ENCODE measurements at regions not wholly inside any gene's neighbourhood (a gene's known extent, or its start where the extent isn't known, plus 50 kb on each side); places are given as distances from the start of the nearest gene placed in this dataset.
A peak's percentile ranks its signal among the peaks of the same experiment; 100 is the strongest.

DNA sequence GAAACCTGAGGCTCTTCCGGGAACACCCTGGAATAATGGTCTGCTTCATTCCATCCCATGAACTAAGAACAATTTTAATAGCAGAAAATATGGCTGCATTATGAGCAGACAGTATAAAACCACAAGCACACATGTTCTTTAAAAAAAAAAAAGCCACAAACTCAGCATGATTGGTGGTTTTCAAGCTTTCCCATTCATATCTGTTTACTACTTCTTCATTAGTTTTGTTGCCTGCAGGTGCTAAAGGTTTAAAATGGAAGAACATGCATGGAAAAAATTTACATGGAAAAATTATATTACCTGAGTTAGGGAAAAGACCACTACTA lies 137.9 kb upstream of the HES1 start:
- no peak for DNase-seq

DNA sequence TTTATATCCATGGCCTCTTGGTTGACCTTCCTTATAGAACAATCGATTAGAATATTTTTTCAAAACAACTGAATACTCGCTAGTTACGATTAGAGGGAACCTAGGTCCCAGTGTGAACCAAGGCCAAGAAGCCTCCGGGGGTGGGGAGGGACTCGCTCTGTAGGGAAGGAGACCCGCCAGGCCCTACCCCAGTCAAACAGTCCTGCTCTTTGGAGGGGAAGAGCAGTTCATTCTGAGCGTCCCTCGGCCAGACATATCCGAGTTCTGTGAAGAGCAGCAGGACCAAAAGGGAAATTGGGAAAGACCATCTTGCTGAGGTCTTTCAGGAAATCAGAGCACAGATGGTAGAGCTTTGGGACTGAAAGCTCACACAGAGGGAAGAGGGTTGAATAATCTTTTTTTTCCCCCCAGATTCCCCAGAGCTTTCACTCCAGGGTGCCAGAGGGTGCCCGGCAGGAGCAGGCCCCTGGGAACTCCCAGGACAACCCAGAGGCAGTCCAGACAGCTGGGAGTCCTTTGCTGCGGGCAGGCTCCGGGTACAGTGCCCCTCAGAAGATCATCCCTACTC lies 137.2 kb upstream of the HES1 start:
- DNase-seq = no peak

GRCh38 chr3:194000100-194000499 lies 135.8 kb upstream of the HES1 start:
- no peak for DNase-seq

DNA sequence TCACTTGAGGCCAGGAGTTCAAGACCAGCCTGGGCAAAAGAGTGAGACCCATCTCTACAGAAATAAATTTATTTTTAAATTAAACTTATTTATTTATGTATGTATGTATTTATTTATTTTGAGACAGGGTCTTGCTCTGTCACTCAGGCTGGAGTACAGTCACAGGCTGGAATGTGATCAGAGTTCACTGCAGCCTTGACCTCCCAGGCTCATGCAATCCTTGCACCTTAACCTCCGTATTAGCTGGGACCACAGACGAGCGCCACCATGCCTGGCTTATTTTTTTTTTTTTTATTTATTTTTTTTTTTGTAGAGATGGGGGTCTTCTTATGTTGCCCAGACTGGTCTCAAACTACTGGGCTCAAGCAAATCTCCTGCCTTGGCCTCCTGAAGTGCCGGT lies 135.2 kb upstream of the HES1 start:
- DNase-seq = no peak

- DNase-seq = no peak
These were observed 134.1 kb upstream of the HES1 start for GRCh38 chr3:194001728-194002459.

DNA sequence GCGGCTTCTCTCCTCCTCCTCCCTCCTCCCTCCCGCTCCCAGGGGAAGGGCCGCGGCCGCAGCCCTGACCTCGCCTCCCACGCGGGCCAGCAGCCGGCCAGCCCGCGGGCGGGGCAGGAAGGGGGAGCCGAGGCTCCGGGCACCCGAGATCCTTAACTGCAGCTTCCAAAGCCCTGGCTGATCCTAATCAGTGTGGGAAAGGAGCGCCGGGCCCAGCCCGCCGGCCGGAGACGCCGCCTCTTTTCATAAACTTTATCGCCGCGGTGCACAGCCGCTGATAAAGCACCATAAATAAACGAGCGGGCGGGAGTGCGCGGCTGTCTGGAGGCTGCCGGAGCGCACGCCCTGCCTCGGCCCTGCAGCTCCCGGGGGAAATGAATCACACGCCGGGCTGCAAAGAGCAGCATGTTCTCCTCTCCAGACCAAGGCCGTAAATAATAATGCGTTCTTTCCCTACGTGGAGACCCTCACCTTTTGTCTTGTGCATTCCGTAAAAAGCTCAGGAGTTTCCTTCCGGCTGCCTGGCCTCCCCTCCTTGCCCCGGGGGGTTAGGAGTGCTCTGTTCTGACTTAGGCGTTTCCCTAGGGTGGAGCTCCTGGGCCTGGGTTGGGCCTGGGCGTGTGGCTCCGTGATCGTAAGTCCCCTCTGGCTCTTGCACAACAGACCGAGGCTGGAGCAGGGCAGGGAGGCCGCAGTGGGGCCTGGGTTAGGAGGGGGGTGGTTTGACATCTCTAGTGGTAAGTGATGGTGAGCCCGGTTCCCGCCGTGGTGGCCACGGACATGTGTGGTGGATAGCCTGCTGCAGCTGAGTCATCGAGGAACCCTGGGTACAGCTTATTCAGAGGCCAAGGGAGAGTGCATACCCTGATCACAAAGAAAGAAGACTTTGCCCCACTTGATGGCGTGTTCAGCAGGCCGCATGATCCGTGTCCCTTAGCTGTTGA lies 132.6 kb upstream of the HES1 start:
- peak; percentile 37 for DNase-seq

DNA sequence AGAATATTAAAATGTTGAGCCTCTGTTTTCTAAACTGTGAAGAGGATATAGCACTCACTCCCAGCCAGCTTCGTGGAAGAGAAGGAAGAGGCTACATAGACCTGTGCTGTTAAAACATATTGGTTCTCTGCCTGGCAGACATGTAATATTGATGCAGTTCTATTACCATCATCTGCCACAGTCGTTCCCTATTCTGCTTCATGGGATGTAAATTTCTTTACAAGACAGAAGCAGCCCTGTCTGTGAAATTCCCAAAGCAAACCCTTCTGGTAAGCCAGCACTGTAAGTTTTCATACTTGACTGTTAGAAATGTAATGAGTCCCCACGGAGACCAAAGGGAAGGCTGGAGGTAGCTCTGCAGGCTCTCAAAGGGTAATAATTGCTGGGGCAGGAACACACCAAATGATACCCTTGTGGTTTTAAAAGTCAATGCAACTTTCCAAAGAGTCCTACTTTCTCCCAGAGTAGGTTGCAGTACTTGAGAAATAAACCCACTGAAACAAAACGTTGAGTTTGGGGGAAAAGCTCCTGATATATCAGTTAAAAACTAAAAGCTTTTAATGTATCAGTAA lies 129.9 kb upstream of the HES1 start:
- DNase-seq = no peak

DNA sequence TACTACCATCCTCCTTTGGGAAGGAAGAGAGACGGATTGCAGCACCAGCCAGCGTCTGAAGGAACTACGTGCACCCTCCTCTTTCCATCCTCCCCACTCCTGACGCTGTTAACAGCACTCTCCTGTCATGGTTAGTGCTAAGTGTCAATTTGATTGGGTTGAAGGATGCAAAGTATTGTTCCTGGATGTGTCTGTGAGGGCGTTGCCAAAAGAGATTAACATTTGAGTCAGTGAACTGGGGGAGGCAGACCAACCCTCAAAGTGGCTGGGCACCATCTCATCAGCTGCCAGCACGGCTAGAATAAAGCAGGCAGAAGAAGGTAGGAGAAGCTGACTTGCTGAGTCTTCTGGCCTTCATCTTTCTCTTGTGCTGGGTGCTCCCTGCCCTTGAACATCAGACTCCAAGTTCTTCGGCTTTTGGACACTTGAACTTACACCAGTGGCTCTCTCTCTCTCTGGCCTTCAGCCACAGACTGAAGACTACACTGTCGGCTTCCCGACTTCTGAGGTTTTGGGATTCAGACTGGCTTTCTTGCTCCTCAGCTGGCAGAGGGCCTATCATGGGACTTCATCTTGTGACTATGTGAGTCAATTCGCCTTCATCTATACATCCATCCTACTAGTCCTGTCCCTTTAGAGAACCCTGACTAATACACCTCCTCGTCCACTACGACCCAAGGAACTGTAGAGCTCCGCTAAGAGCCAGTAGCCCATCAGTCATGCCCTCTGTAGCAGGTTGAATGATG lies 128.2 kb upstream of the HES1 start:
- no peak for DNase-seq

DNA sequence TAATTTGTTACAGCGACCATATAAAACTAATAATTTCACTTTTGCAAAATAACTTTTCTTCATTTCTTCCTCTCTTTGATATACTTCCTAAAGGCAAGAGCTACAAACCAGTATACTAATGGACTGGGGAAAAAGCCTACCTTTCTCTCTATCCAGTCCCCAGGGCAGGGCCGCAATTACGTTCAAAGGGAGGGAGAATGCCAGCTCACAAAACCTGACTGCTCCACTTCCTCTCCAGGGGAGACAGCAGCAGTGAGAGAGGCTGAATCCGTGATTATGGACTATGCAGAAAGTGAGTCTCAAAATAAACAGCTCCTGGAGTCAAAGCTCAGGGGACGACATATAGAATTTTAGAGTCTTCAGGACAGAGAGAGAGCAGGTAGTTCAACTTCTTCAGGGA lies 126.9 kb upstream of the HES1 start:
- no peak for DNase-seq

DNA sequence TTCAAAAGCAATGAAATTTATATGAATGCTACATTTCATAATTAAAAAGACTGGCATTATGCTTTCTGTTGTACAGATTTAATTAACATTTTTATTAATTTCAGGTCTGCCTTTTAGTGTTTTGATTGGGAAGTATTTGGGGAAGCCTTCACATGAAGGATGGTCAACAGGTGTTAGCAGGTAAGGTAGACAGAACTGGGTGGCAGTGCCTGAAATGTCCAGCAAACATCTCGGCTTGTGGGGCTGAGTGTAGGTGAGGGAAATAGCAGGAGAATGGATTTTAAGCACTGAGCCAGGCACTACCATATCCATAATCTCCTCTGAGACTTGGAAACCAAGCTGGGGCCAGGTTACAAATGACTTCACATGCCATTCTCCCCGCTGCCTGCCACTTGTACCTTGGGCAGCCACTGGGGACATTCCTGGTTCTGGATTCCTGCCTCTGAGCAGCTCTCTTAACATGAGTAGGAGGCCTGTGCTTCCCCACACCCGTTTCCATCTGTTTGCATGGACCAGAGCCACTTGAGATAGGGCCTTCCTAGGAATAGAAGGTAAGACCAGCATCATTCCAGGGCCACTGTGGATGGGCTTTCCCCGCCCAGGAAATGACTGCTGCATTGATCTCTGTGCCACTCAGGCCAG lies 125.9 kb upstream of the HES1 start:
- no peak for DNase-seq

DNA sequence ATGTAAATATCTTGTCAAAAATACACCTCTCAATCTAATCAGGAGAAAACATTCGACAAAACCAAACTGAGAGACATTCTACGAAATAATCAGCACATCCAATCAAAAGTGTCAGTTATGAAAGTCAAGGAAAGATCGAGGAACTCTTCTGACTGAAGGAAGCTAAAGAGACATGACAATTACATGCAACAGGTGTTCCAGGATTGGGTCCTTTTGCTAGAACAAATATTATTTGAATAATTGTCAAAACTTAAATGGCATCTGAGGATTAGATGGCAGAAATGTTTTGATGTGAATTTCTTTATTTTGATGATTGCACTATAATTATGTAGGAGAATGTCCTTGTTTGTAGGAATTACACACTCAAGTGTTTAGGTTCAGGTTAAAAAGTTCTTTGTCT lies 124.1 kb upstream of the HES1 start:
- no peak for DNase-seq

GRCh38 chr3:194013928-194014327 lies 122.0 kb upstream of the HES1 start:
- no peak for DNase-seq

GRCh38 chr3:194014756-194015155 lies 121.2 kb upstream of the HES1 start:
- no peak for DNase-seq

DNA sequence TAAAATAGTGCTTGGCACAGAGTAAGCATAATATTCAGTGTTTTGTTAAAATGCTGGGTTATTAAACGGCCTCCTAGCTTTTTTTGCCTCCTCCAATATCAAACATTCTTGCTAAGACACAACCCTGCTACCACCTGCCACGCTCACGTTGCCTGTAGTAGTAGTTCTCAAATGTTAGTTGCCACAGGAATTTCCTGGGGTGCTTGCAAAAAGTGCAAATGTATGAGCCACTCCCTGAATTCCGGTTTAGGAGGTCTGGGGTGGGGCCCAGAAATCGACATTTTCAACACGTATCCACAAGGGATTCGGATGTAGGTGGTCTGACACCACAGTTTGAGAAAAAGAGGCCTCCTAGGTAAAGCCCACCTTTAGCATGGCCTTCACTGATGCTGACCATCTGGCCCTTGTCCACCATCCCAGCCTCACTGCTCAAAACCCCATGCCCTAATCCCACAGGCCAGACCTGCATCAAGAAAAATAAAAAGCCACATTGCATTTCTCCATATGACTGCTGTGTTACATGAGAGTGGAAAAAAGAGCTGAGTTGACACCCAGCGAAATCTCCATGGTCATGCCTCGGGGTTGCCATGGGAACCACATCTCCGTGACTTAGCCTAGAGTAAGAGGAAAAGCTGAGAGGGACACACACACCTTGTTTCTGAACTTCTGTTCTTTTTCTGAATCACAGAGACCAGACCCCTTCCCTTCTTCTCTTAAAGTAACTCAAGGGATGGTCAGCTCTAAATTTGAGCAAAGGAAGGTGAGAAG lies 116.4 kb upstream of the HES1 start:
- peak; percentile 8 for DNase-seq

DNA sequence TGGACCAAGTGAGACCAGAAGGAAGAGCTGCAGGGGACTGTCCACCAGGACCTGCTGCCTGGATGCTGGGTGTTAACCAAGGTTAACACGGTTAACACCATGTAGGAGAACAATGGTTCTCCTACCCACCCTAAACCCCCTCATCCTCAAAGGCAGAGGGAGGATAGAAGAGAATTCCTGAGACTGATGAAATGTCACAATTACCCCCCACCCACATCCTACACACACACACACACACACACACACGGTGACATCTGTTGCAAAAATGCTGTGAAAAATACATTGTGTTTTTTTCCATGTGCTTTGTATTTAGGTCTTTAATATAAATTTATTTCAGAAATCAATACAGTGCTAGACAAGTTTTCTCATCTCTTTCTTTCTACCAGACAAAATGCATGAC lies 113.9 kb upstream of the HES1 start:
- no peak for DNase-seq

DNA sequence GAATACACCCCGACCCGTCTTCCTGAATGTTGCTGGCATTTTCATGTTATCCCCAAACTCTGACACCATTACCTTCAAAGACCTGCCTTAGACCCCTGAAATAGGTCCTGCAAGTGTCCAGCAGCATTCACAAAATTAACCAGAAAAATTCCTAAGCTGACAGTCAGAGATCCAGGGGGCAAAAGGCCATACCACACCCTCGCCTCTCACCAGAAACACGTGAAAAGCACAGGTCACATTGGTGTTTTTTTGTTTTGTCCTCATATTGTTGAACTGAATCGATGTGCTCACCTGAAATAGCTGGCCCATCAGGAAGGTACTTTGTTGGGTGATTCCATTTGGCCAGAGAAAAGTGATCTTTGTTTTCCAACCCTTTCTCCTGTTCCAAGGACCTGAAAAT lies 113.1 kb upstream of the HES1 start:
- no peak for DNase-seq

DNA sequence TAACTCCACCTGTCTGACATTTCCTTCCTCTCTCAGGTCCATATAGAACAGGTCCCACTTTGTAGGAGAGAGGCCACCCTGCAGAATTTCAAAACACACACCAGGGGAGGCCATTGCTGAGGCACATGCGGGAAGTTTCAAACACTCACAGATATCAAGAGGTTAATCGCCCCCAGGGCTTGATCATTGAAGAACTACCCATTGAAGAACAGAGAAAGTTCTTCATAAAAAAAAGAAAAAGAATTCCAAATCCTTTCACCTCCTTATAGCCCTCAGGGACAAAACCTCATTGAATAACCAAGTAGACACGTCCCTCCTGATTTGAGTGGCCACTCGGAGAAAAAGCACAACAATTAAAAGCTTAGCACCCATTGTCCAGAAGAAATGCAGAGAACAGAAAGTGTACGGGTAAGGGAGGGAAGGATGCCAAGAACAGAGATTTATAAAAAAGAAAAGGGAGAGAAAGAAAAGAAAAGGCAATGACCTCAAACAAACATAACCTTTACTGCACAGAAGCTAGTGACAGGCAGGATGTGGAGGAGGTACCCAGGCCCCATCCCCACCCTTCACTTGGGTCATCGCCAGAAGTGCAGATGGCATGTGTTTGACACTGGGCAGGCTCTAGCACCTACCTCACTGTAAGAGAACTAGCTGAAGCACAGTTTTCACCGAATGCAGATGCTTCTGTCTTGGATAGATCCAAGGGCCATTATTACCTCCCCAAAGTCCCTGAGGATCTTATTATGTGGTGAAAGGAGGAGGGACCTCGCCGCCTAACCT lies 112.3 kb upstream of the HES1 start:
- no peak for DNase-seq

DNA sequence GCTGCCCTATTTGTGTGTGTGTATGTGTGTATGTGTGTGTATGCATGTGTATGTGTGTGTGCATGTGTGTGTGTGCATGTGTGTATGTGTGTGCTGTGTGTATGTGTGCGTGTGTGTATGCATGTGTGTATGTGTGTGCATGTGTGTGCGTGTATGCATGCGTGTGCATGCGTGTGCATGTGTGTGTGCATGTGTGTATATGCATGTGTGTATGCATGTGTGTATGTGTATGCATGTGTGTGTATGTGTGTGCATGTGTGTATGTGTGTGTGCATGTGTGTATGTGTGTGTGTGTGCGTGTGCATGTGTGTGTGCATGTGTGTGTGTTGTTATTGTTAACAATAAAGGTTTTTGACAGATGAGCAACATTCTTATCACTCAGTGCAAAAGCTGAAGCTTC lies 110.8 kb upstream of the HES1 start:
- DNase-seq = no peak

- DNase-seq = no peak
These were observed 110.0 kb upstream of the HES1 start for GRCh38 chr3:194025951-194026350.

DNA sequence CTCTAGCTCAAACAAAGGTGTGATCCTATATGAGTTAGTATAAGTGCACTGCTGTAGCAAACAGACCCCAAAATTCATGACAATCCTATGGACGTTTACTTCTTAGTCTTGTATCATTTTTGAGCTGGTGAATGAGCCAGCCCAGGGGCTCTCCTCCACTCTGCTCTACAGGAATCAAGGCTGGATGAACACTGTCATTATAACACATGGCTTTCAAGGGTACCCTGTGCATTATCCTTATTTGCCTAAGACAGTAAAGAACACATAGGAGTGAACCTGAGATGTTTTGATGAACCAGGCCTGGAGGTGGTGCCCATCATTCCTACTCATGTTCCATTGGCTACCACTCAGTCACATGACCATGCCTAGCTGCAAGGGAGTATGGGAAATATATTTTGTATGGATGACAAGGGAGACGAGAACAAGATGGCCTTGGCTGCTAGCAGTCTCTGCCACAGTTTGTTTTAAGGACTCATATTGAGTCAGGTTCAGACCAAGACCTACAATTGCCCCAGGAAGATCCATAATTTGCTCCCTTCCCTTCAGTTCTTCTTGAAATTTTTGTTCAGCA lies 107.4 kb upstream of the HES1 start:
- no peak for DNase-seq

DNA sequence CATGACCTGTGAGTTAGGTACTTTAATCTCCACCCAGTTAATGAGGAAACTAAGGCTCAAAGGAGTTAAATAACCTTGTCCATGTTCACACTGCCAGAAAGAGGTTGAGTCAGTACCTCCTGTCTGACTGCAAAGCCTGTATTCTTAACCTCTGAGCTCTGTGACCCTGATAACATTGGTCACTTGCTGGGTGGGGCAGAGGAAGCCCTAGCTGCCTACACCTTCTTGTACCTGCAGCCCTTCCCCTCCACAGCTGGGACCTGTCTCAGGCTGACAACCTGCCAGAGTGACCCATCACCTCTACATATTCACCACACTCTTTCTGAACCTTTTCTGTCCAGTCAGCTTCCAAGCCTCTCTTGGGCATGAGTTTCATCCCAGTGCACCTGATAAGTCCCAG lies 106.1 kb upstream of the HES1 start:
- no peak for DNase-seq
